Thoracic aorta (tissue), 2 donors: ENCODE measurements at regions not wholly inside any gene's neighbourhood (a gene's known extent, or its start where the extent isn't known, plus 50 kb on each side); places are given as distances from the start of the nearest gene placed in this dataset.

Experiments
- ATAC-seq: fragments of 150-250 bp; one replicate; pipeline ENCODE4 v1.8.0; 2017; ENCODE audit warnings: low read depth; ENCODE audit not compliant: insufficient number of reproducible peaks, low FRiP score
- DNase-seq: peaks from one replicate; pipeline ENCODE4 v3.0.0-alpha.2; 2020; ENCODE audit warnings: low spot score
- H3K27ac ChIP-seq, 2 donors: fragments of 200-600 bp; sonication (generic); 1 replicate in 1 of 2; 2 replicates in 1 of 2; pipeline ENCODE4 v1.5.1; 2016; ENCODE audit warnings: mild to moderate bottlenecking in 2 of 2, moderate library complexity in 2 of 2
- H3K27me3 ChIP-seq: fragments of 200-600 bp; sonication (generic); replicated peaks from 2 replicates; pipeline ENCODE4 v1.6.0; 2016; ENCODE audit warnings: mild to moderate bottlenecking; ENCODE audit not compliant: insufficient read depth
- H3K36me3 ChIP-seq: fragments of 200-600 bp; sonication (generic); one replicate; pipeline ENCODE4 v1.5.1; 2016
- H3K4me1 ChIP-seq, 2 donors: fragments of 200-600 bp; sonication (generic); 1 replicate in 1 of 2; 2 replicates in 1 of 2; pipeline versions ENCODE4 v1.5.1 to v1.6.0; 2016; ENCODE audit warnings: low read depth in 2 of 2, mild to moderate bottlenecking in 1 of 2; ENCODE audit not compliant: control insufficient read depth in 1 of 2
- H3K4me3 ChIP-seq: fragments of 200-600 bp; sonication (generic); 2 replicates; pipeline ENCODE4 v1.5.1; 2016; ENCODE audit warnings: mild to moderate bottlenecking
- H3K9me3 ChIP-seq: fragments of 200-600 bp; sonication (generic); 2 replicates; pipeline ENCODE4 v1.5.1; 2016
- TF ChIP-seq, protein P1 (sequence below): fragments of 200-600 bp; sonication (generic); IDR thresholded peaks from one replicate; pipeline ENCODE4 v1.5.1; 2019; ENCODE audit warnings: antibody characterized with exemption

DNA sequence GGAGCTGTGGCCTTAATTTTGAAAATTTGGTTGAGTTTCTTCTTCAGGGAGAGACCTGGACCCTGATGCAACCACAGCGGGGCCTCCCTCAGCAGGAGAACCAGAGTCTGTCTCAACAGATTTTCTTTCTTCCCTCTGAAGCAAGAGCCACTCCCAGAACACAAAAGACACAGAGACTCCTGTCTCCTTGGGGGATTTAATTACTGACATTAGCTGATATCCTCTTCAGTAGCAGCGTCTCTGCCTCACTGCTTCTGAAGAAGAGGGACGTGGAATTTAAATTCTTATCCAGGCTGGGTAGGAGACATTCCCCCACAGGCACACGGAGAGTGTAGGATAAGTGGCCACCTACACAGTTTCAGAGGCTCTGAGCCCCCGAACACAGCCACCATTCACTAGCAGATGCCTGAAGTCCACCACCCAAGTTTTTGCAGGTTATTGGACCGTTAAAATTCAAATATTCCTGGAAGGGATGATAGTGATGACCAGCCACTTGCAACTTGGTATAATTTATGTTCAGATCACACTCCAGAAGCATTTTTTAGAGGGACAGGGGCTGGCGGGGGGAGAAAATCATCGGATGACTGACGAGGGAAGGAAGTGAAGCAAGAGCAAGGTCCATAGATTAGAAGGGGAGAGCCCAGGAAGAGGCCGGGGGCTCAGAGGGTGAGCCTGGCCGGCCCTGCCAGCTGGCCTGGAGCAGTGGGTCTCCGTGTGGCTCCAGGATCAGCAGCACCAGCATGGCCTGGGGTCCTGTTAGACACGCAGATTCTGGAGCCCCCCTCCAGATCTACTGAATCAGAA lies 109.7 kb downstream of the BDH1 start:
- H3K27ac ChIP-seq: no peak overlapping the region
- ATAC-seq: no peak
- no peak for DNase-seq
- no peaks in the 10 kb centered on the region for H3K9me3 ChIP-seq
- TF ChIP-seq, protein P1, sequence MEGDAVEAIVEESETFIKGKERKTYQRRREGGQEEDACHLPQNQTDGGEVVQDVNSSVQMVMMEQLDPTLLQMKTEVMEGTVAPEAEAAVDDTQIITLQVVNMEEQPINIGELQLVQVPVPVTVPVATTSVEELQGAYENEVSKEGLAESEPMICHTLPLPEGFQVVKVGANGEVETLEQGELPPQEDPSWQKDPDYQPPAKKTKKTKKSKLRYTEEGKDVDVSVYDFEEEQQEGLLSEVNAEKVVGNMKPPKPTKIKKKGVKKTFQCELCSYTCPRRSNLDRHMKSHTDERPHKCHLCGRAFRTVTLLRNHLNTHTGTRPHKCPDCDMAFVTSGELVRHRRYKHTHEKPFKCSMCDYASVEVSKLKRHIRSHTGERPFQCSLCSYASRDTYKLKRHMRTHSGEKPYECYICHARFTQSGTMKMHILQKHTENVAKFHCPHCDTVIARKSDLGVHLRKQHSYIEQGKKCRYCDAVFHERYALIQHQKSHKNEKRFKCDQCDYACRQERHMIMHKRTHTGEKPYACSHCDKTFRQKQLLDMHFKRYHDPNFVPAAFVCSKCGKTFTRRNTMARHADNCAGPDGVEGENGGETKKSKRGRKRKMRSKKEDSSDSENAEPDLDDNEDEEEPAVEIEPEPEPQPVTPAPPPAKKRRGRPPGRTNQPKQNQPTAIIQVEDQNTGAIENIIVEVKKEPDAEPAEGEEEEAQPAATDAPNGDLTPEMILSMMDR: no peak
- no peaks in the 10 kb centered on the region for H3K4me1 ChIP-seq
- H3K4me3 ChIP-seq: no peak overlapping the region
- H3K36me3 ChIP-seq: no peaks in the 10 kb centered on the region
- H3K27me3 ChIP-seq: no peaks in the 10 kb centered on the region

GRCh38 chr3:197444793-197445379 lies 110.9 kb downstream of the BDH1 start:
- TF ChIP-seq, protein P1: no peak
- H3K4me3 ChIP-seq: no peak overlapping the region
- H3K27me3 ChIP-seq: no peaks in the 10 kb centered on the region
- H3K27ac ChIP-seq: no peak overlapping the region
- no peaks in the 10 kb centered on the region for H3K36me3 ChIP-seq
- ATAC-seq (no peak), DNase-seq (no peak)
- H3K4me1 ChIP-seq: no peaks in the 10 kb centered on the region
- H3K9me3 ChIP-seq: no peaks in the 10 kb centered on the region

- ATAC-seq (no peak), DNase-seq (no peak)
- Histone ChIP-seq H3K27me3 (no peaks in the 10 kb centered on the region), H3K4me3 (no peak overlapping the region), H3K4me1 (no peaks in the 10 kb centered on the region), H3K27ac (no peak overlapping the region), H3K9me3 (no peaks in the 10 kb centered on the region), H3K36me3 (no peaks in the 10 kb centered on the region)
- TF ChIP-seq, protein P1: no peak
Measured at GRCh38 chr3:197443506-197443905, 112.3 kb downstream of the BDH1 start.

DNA sequence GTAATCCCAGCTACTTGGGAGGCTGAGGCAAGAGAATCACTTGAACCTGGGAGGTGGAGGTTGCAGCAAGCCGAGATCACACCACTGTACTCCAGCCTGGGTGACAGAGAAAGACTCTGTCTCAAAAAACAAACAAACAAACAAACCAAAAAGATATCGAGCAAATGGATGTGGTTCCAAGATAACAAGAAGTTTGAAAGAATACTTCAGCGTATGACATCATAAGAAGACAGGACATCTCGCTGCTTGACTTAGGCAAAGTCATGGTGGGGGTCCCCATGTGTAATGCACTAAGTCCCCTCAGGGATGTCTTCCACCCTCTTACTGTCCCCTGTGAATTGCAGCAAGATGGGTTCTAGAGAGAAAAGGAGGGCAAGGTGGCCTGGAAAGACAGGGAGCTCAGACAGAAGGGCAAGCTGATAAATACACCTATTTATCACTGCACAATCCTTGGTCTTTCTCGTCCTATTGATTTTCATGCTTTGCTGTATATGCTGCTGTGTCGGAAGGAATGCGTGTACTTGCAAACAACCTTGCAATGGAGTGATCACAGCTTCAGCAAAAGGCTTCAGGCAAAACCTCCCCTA lies 115.0 kb downstream of the BDH1 start:
- TF ChIP-seq, protein P1: no peak
- no peak overlapping the region for H3K27ac ChIP-seq
- ATAC-seq: no peak
- DNase-seq: no peak
- no peaks in the 10 kb centered on the region for H3K4me1 ChIP-seq
- no peaks in the 10 kb centered on the region for H3K27me3 ChIP-seq
- no peaks in the 10 kb centered on the region for H3K36me3 ChIP-seq
- H3K9me3 ChIP-seq: no peaks in the 10 kb centered on the region
- no peak overlapping the region for H3K4me3 ChIP-seq

GRCh38 chr3:197438906-197439305 lies 116.9 kb downstream of the BDH1 start:
- TF ChIP-seq, protein P1: no peak
- no peaks in the 10 kb centered on the region for H3K36me3 ChIP-seq
- H3K27ac ChIP-seq: no peak overlapping the region
- no peak overlapping the region for H3K4me3 ChIP-seq
- DNase-seq: no peak
- H3K9me3 ChIP-seq: no peaks in the 10 kb centered on the region
- no peaks in the 10 kb centered on the region for H3K27me3 ChIP-seq
- no peaks in the 10 kb centered on the region for H3K4me1 ChIP-seq
- ATAC-seq: no peak
